Osteocyte (in vitro differentiated cells): ENCODE measurements at regions not wholly inside any gene's neighbourhood (a gene's known extent, or its start where the extent isn't known, plus 50 kb on each side); places are given as distances from the start of the nearest gene placed in this dataset.

Experiments used
- DNase-seq: peaks from one replicate; pipeline ENCODE4 v3.0.0; 2021; ENCODE audit warnings: mixed read lengths; ENCODE audit not compliant: unreplicated experiment; ENCODE audit errors: extremely low spot score
- H3K27ac Mint-ChIP-seq: one replicate; pipeline ENCODE4 v1.8.0; 2021; ENCODE audit warnings: mild to moderate bottlenecking, mixed read lengths; ENCODE audit not compliant: unreplicated experiment
- H3K27me3 Mint-ChIP-seq: one replicate; pipeline ENCODE4 v1.8.0; 2021; ENCODE audit warnings: mixed read lengths; ENCODE audit not compliant: unreplicated experiment
- H3K36me3 Mint-ChIP-seq: one replicate; pipeline ENCODE4 v1.8.0; 2021; ENCODE audit warnings: mixed read lengths; ENCODE audit not compliant: unreplicated experiment
- H3K4me1 Mint-ChIP-seq: one replicate; pipeline ENCODE4 v1.8.0; 2021; ENCODE audit warnings: mixed read lengths; ENCODE audit not compliant: unreplicated experiment
- H3K4me3 Mint-ChIP-seq: one replicate; pipeline ENCODE4 v1.8.0; 2021; ENCODE audit warnings: mild to moderate bottlenecking, moderate library complexity, mixed read lengths; ENCODE audit not compliant: unreplicated experiment
- H3K9me3 Mint-ChIP-seq: one replicate; pipeline ENCODE4 v1.8.0; 2021; ENCODE audit warnings: mixed read lengths; ENCODE audit not compliant: unreplicated experiment
- TF ChIP-seq, protein P1 (sequence below): fragments of 200-600 bp; sonication (generic); IDR thresholded peaks from 2 replicates; pipeline ENCODE4 v1.5.0; 2021; ENCODE audit warnings: antibody characterized with exemption, mild to moderate bottlenecking, moderate library complexity

DNA sequence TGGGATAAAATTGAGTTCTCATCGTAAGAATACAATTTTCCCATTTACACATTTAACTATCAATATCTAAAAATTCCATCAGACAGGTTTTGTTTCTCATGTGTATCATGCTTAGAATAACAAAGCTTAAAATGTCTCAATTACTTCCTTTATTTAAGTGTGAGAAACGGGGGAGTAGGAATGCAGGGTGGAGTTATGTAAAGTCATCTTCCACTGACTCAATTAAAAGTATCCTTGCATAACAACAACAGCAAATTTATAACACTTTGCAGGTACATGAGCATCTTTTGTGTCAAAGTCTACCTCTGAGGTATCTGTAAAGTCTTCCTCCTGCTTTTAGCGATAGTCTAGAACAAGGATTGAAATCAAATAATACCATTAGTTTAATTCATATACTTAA lies 327.1 kb downstream of the EPHA4 start:
- Mint-ChIP-seq H3K9me3 (no peaks in the 10 kb centered on the region), H3K36me3 (no peaks in the 10 kb centered on the region), H3K27ac (no peak overlapping the region), H3K4me1 (no peaks in the 10 kb centered on the region), H3K4me3 (no peak overlapping the region), H3K27me3 (no peaks in the 10 kb centered on the region)
- TF ChIP-seq, protein P1, sequence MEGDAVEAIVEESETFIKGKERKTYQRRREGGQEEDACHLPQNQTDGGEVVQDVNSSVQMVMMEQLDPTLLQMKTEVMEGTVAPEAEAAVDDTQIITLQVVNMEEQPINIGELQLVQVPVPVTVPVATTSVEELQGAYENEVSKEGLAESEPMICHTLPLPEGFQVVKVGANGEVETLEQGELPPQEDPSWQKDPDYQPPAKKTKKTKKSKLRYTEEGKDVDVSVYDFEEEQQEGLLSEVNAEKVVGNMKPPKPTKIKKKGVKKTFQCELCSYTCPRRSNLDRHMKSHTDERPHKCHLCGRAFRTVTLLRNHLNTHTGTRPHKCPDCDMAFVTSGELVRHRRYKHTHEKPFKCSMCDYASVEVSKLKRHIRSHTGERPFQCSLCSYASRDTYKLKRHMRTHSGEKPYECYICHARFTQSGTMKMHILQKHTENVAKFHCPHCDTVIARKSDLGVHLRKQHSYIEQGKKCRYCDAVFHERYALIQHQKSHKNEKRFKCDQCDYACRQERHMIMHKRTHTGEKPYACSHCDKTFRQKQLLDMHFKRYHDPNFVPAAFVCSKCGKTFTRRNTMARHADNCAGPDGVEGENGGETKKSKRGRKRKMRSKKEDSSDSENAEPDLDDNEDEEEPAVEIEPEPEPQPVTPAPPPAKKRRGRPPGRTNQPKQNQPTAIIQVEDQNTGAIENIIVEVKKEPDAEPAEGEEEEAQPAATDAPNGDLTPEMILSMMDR: no peak
- no peak for DNase-seq

- TF ChIP-seq, protein P1: no peak
- Mint-ChIP-seq H3K4me3 (no peak overlapping the region), H3K4me1 (no peaks in the 10 kb centered on the region), H3K27me3 (no peaks in the 10 kb centered on the region), H3K9me3 (no peaks in the 10 kb centered on the region), H3K36me3 (no peaks in the 10 kb centered on the region), H3K27ac (no peak overlapping the region)
- DNase-seq: no peak
Observed at GRCh38 chr2:221245772-221246171, 326.3 kb downstream of the EPHA4 start.

DNA sequence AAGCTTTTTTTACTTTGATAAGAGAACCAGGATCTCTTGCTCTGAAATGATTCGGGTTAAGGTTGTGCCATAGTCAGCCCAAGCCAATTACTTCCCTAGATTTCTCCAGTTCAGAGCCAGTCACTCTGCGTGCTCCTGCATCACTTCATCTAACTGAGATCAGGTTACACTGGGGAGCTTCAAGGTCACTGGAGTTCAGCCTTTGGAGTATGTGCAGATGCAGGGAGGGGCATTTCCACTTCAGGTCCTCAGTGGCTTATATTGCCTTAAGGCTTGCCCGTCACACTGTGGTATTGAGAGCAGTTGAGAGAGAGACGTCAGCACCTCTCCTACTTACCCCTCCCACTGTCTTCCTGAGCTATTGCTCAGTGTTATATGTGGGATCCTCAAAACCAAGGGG lies 317.8 kb downstream of the EPHA4 start:
- Mint-ChIP-seq H3K4me3 (no peak overlapping the region), H3K27ac (no peak overlapping the region), H3K4me1 (no peaks in the 10 kb centered on the region), H3K27me3 (no peaks in the 10 kb centered on the region), H3K36me3 (no peaks in the 10 kb centered on the region), H3K9me3 (peaks cover 4% of the 10 kb centered on the region)
- TF ChIP-seq, protein P1: no peak
- DNase-seq: no peak

DNA sequence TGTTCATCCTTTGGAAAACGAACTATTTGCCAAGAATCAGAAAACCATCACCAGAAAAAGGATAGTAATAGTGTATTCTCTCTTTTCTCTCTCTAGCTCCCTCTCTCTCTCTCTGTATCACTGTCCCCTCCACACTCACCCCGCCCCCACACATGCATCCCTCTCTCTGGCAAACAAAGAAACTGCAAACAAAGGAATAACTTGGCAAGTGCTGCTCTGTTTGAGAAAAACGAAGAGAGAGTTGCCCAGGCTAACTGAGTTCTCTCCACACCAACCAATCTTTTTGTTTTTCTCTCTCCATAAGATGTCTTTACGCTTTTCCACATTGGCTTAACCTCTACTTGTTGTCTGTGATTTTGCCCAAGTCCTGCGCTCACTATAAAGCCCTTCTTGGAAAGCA lies 316.2 kb downstream of the EPHA4 start:
- no peak for DNase-seq
- Mint-ChIP-seq H3K9me3 (peaks cover 4% of the 10 kb centered on the region), H3K4me1 (no peaks in the 10 kb centered on the region), H3K27me3 (no peaks in the 10 kb centered on the region), H3K27ac (no peak overlapping the region), H3K4me3 (no peak overlapping the region), H3K36me3 (no peaks in the 10 kb centered on the region)
- TF ChIP-seq, protein P1: no peak

GRCh38 chr2:221258464-221258863 lies 313.6 kb downstream of the EPHA4 start:
- Mint-ChIP-seq H3K4me3 (no peak overlapping the region), H3K36me3 (no peaks in the 10 kb centered on the region), H3K9me3 (peaks cover 4% of the 10 kb centered on the region), H3K27me3 (no peaks in the 10 kb centered on the region), H3K27ac (no peak overlapping the region), H3K4me1 (no peaks in the 10 kb centered on the region)
- DNase-seq: no peak
- TF ChIP-seq, protein P1: no peak
